Mesendoderm (in vitro differentiated cells): ENCODE measurements at regions not wholly inside any gene's neighbourhood (a gene's known extent, or its start where the extent isn't known, plus 50 kb on each side); places are given as distances from the start of the nearest gene placed in this dataset.
A peak's percentile ranks its signal among the peaks of the same experiment; 100 is the strongest.

ENCODE experiments used
- DNase-seq: peaks from one replicate; pipeline ENCODE4 v3.0.0; 2013
- H2AK5ac ChIP-seq: 2 replicates; pipeline ENCODE4 v1.6.1; 2013; ENCODE audit warnings: low read length, inconsistent platforms
- H2BK120ac ChIP-seq: 2 replicates; pipeline ENCODE4 v1.6.1; 2013; ENCODE audit warnings: low read depth, mild to moderate bottlenecking, low read length, moderate library complexity, mixed read lengths
- H2BK15ac ChIP-seq: replicated peaks from 2 replicates; pipeline ENCODE4 v1.6.1; 2013; ENCODE audit warnings: low read depth, mild to moderate bottlenecking, moderate library complexity
- H2BK5ac ChIP-seq: 2 replicates; pipeline ENCODE4 v1.6.1; 2013; ENCODE audit warnings: low read length, inconsistent platforms
- H3K18ac ChIP-seq: 2 replicates; pipeline ENCODE4 v1.6.1; 2013; ENCODE audit warnings: mild to moderate bottlenecking, low read length, mixed read lengths
- H3K23ac ChIP-seq: one replicate; pipeline ENCODE4 v1.6.1; 2013; ENCODE audit warnings: low read length
- H3K27ac ChIP-seq: 2 replicates; pipeline ENCODE4 v1.5.1; 2013; ENCODE audit warnings: low read depth, mild to moderate bottlenecking, inconsistent platforms, low read length, moderate library complexity
- H3K27me3 ChIP-seq: 2 replicates; pipeline ENCODE4 v1.6.1; 2013; ENCODE audit warnings: low read length, control low read depth, mild to moderate bottlenecking, inconsistent platforms; ENCODE audit not compliant: insufficient read depth, poor library complexity
- H3K36me3 ChIP-seq: 2 replicates; pipeline ENCODE4 v1.6.1; 2013; ENCODE audit warnings: low read length, inconsistent platforms; ENCODE audit not compliant: control insufficient read depth, insufficient read depth
- H3K4ac ChIP-seq: one replicate; pipeline ENCODE4 v1.6.1; 2013; ENCODE audit warnings: low read depth, mild to moderate bottlenecking, low read length, moderate library complexity
- H3K4me1 ChIP-seq: 2 replicates; pipeline ENCODE4 v1.6.1; 2013; ENCODE audit warnings: low read depth, low read length, inconsistent platforms; ENCODE audit not compliant: control insufficient read depth
- H3K4me2 ChIP-seq: 2 replicates; pipeline ENCODE4 v1.6.1; 2013; ENCODE audit warnings: low read length
- H3K4me3 ChIP-seq: 2 replicates; pipeline ENCODE4 v1.5.1; 2013; ENCODE audit warnings: mild to moderate bottlenecking, low read length
- H3K56ac ChIP-seq: one replicate; pipeline ENCODE4 v1.6.1; 2013; ENCODE audit warnings: low read length
- H3K79me1 ChIP-seq: 2 replicates; pipeline ENCODE4 v1.6.1; 2013; ENCODE audit warnings: low read length, inconsistent platforms
- H3K79me2 ChIP-seq: 2 replicates; pipeline ENCODE4 v1.6.1; 2013; ENCODE audit warnings: mild to moderate bottlenecking, low read length; ENCODE audit not compliant: control insufficient read depth, insufficient read depth
- H3K9ac ChIP-seq: 2 replicates; pipeline ENCODE4 v1.6.1; 2013; ENCODE audit warnings: low read length, inconsistent platforms
- H4K5ac ChIP-seq: one replicate; pipeline ENCODE4 v1.6.1; 2013; ENCODE audit warnings: low read length
- H4K8ac ChIP-seq: one replicate; pipeline ENCODE4 v1.6.1; 2013; ENCODE audit warnings: low read depth, mild to moderate bottlenecking, control low read depth, low read length, moderate library complexity
- WGBS: extraction: QIAGEN DNeasy Blood & Tissue Kit; methylation state at CpG from one replicate; pipeline ENCODE4 v1.1.7; 2013; ENCODE audit warnings: low lambda C conversion rate, missing lambda C conversion rate; ENCODE audit not compliant: insufficient coverage; ENCODE audit errors: extremely low coverage; 5-methylcytosine and 5-hydroxymethylcytosine counted together

- H3K4me1 ChIP-seq = no peaks in the 10 kb centered on the region
- H3K18ac ChIP-seq = no peak overlapping the region
- H3K79me1 ChIP-seq = no peaks in the 10 kb centered on the region
- no peak overlapping the region for H3K23ac ChIP-seq
- WGBS = no CpG with 5 or more reads among the region's 4 CpGs
- no peak overlapping the region for H3K27ac ChIP-seq
- no peak overlapping the region for H2BK15ac ChIP-seq
- H3K27me3 ChIP-seq = no peaks in the 10 kb centered on the region
- H3K4me2 ChIP-seq = no peak overlapping the region
- H3K9ac ChIP-seq = no peak overlapping the region
- no peak overlapping the region for H4K8ac ChIP-seq
- no peak overlapping the region for H2BK5ac ChIP-seq
- no peak overlapping the region for H3K4ac ChIP-seq
- H2AK5ac ChIP-seq = no peak overlapping the region
- no peak for DNase-seq
- H2BK120ac ChIP-seq = no peak overlapping the region
- H3K79me2 ChIP-seq = no peaks in the 10 kb centered on the region
- no peak overlapping the region for H4K5ac ChIP-seq
- no peak overlapping the region for H3K4me3 ChIP-seq
- H3K36me3 ChIP-seq = no peaks in the 10 kb centered on the region
- no peak overlapping the region for H3K56ac ChIP-seq
Observed at GRCh38 chr11:92916299-92916698, 53.2 kb upstream of the MTNR1B start.

GRCh38 chr11:92917927-92918326 is 51.5 kb upstream of the MTNR1B start:
- WGBS = no CpG with 5 or more reads among the region's 1 CpG
- Histone ChIP-seq H3K4me1 (no peaks in the 10 kb centered on the region), H4K5ac (no peak overlapping the region), H2BK120ac (no peak overlapping the region), H2AK5ac (no peak overlapping the region), H3K79me1 (no peaks in the 10 kb centered on the region), H3K27ac (no peak overlapping the region), H3K4me2 (no peak overlapping the region), H3K4me3 (no peak overlapping the region), H3K79me2 (no peaks in the 10 kb centered on the region), H2BK5ac (no peak overlapping the region), H3K18ac (no peak overlapping the region), H3K23ac (no peak overlapping the region), H3K27me3 (no peaks in the 10 kb centered on the region), H2BK15ac (no peak overlapping the region), H3K56ac (no peak overlapping the region), H4K8ac (no peak overlapping the region), H3K9ac (no peak overlapping the region), H3K36me3 (no peaks in the 10 kb centered on the region), H3K4ac (no peak overlapping the region)
- peak; percentile 42 for DNase-seq

- H3K36me3 ChIP-seq = no peaks in the 10 kb centered on the region
- DNase-seq = no peak
- H4K5ac ChIP-seq = no peak overlapping the region
- H3K4me3 ChIP-seq = no peak overlapping the region
- H3K18ac ChIP-seq = no peak overlapping the region
- H3K27me3 ChIP-seq = no peaks in the 10 kb centered on the region
- no peak overlapping the region for H3K23ac ChIP-seq
- H3K4ac ChIP-seq = no peak overlapping the region
- H2BK120ac ChIP-seq = no peak overlapping the region
- no peak overlapping the region for H4K8ac ChIP-seq
- H3K9ac ChIP-seq = no peak overlapping the region
- no peak overlapping the region for H2BK15ac ChIP-seq
- H3K4me2 ChIP-seq = no peak overlapping the region
- no peak overlapping the region for H2AK5ac ChIP-seq
- no peaks in the 10 kb centered on the region for H3K79me1 ChIP-seq
- no peak overlapping the region for H3K27ac ChIP-seq
- H3K56ac ChIP-seq = no peak overlapping the region
- H2BK5ac ChIP-seq = no peak overlapping the region
- no peaks in the 10 kb centered on the region for H3K4me1 ChIP-seq
- H3K79me2 ChIP-seq = no peaks in the 10 kb centered on the region
Observed at GRCh38 chr11:92919048-92919447, 50.4 kb upstream of the MTNR1B start.
